Keratinocyte (primary cell): ENCODE measurements at regions not wholly inside any gene's neighbourhood (a gene's known extent, or its start where the extent isn't known, plus 50 kb on each side); places are given as distances from the start of the nearest gene placed in this dataset.

ENCODE experiments used
- DNase-seq: peaks from one replicate; pipeline ENCODE4 v3.0.0-alpha.2; 2011; ENCODE audit warnings: low read depth, missing footprints, low spot score
- FAIRE-seq: peaks from 2 replicates; lab custom pipeline; 2011; peaks lifted over from hg19 to GRCh38; lab: Jason Lieb, UNC
- H2AFZ ChIP-seq: 2 replicates; pipeline ENCODE4 v1.6.0; 2012; ENCODE audit warnings: low read length, control low read depth, inconsistent platforms; ENCODE audit not compliant: control insufficient read depth
- H3K27ac ChIP-seq: 2 replicates; pipeline ENCODE4 v1.5.1; 2011; ENCODE audit warnings: low read length; ENCODE audit not compliant: control insufficient read depth, insufficient read depth
- H3K27me3 ChIP-seq: 3 replicates; pipeline ENCODE4 v1.6.0; 2011; ENCODE audit warnings: low read length; ENCODE audit not compliant: control insufficient read depth, insufficient read depth; ENCODE audit errors: extremely low read depth
- H3K36me3 ChIP-seq, 2 experiments: 2 replicates in 1 of 2; 3 replicates in 1 of 2; pipeline ENCODE4 v1.5.1; 2011; ENCODE audit warnings: low read length in 2 of 2, mild to moderate bottlenecking in 1 of 2; ENCODE audit not compliant: control insufficient read depth in 2 of 2, insufficient read depth in 2 of 2; ENCODE audit errors: extremely low read depth in 1 of 2
- H3K4me1 ChIP-seq: 3 replicates; pipeline ENCODE4 v1.5.1; 2011; ENCODE audit warnings: low read length; ENCODE audit not compliant: control insufficient read depth, insufficient read depth; ENCODE audit errors: extremely low read depth
- H3K4me2 ChIP-seq: 3 replicates; pipeline ENCODE4 v1.6.0; 2011; ENCODE audit warnings: low read depth, low read length; ENCODE audit not compliant: control insufficient read depth, insufficient read depth; ENCODE audit errors: extremely low read depth
- H3K4me3 ChIP-seq, 3 experiments: fragments of 200-600 bp in 1 of 3; sonication (generic) in 1 of 3; 2 replicates in 2 of 3; 3 replicates in 1 of 3; pipeline ENCODE4 v1.5.1; 2011 to 2016; ENCODE audit warnings: low read length in 3 of 3, mild to moderate bottlenecking in 3 of 3, control low read depth in 2 of 3, inconsistent platforms in 1 of 3, low read depth in 1 of 3, mixed read lengths in 1 of 3, mixed run types in 1 of 3, moderate library complexity in 1 of 3; ENCODE audit not compliant: control insufficient read depth in 2 of 3, insufficient read depth in 2 of 3; ENCODE audit errors: extremely low read depth in 1 of 3
- H3K79me2 ChIP-seq: 2 replicates; pipeline ENCODE4 v1.6.0; 2012; ENCODE audit warnings: low read length; ENCODE audit not compliant: control insufficient read depth, insufficient read depth
- H3K9ac ChIP-seq: 3 replicates; pipeline ENCODE4 v1.6.0; 2011; ENCODE audit warnings: low read length; ENCODE audit not compliant: control insufficient read depth, insufficient read depth; ENCODE audit errors: extremely low read depth
- H3K9me1 ChIP-seq: 3 replicates; pipeline ENCODE4 v1.6.0; 2011; ENCODE audit warnings: low read length; ENCODE audit not compliant: control insufficient read depth, insufficient read depth; ENCODE audit errors: extremely low read depth
- H3K9me3 ChIP-seq: 2 replicates; pipeline ENCODE4 v1.5.1; 2012; ENCODE audit warnings: low read depth, low read length; ENCODE audit not compliant: control insufficient read depth
- H4K20me1 ChIP-seq: 3 replicates; pipeline ENCODE4 v1.6.0; 2011; ENCODE audit warnings: low read length; ENCODE audit not compliant: control insufficient read depth, insufficient read depth; ENCODE audit errors: extremely low read depth
- CTCF ChIP-seq, 3 experiments: IDR thresholded peaks in 1 of 3; conservative IDR thresholded peaks in 1 of 3; optimal IDR thresholded peaks in 1 of 3; 2 replicates in 2 of 3; 3 replicates in 1 of 3; pipeline versions ENCODE3 to v1.5.1; 2011; ENCODE audit warnings: low read length in 3 of 3, mild to moderate bottlenecking in 3 of 3, moderate library complexity in 2 of 3, control low read depth in 1 of 3, inconsistent platforms in 1 of 3; ENCODE audit not compliant: insufficient read depth in 2 of 3; ENCODE audit errors: extremely low read depth in 1 of 3
- EZH2 ChIP-seq: IDR thresholded peaks from one replicate; pipeline ENCODE4 v1.6.1; 2012; ENCODE audit warnings: inconsistent platforms, mild to moderate bottlenecking, low read length, moderate library complexity
- dilution Hi-C: fragments of 300-500 bp; cut with MboI; formaldehyde crosslinking; loops from one replicate; pipeline ENCODE4 v1.7.0; 2020; ENCODE audit warnings: low sequenced_read_pairs; ENCODE audit not compliant: extremely low pct_ligation_motif_present

DNA sequence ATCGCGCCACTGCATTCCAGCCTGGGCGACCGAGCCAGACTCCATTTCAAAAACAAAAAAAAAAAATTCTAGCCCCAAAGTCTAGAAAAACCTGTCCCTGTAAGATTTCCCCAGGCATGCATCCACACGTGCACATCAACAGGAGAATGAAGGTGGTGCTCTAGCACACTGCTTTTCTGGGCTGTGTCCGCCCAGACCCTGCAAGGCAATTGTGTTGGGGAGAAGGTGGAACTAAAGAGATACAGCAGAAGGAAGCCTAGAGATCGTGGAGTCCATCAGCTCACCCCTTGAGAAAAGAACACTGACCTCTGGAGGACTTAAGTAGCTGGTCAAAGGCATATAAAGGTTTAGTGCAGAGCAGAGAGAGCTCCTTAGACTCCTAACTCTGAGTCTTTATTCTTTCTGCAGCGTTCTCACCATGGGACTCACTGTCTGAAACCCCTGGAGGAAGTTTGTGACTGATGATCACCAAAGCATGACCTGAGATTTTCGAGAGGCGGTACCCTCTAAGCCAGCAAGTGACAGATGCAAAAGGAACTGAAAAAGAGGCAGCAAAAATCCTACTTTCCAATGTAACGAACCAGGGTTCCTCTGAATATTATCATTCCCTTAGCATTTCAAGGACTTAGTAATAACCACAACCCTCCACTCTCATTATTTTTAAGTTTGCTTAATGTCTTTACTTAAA lies 179.8 kb downstream of the MEX3B start:
- no peak for DNase-seq
- TF ChIP-seq CTCF (optimal IDR thresholded peaks at IDR 0.05 in 1 of 3, IDR thresholded peaks at IDR 0.05 in 1 of 3, conservative IDR thresholded peaks at IDR 0.05 in 1 of 3; ENCODE audit: extremely low read depth in 1 of 3, insufficient read depth in 2 of 3, low read length in 3 of 3) (no peak), EZH2 (no peak)
- no peak for FAIRE-seq

DNA sequence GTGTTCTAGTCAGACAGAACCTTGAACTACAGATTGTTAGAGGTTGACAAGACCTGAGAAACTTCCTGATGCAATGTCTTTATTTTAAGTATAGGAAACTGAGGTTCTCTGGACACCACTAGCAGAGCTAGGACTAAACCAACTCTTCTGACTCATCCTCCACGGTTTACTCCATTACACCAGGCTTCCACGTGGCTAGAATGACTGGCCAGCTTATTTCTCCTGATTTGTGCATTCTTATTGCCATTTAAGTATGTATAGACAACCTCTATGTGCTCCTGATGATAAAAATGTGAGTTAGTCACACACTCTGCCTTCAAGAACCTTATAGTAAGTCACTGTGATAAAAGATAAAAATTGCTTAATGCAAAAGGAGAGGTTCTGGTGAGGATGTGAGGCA lies 182.7 kb downstream of the MEX3B start:
- Histone ChIP-seq H3K27me3 (no peaks in the 10 kb centered on the region), H3K9ac (no peak overlapping the region), H2AFZ (no peak overlapping the region), H4K20me1 (no peaks in the 10 kb centered on the region), H3K4me3 (no peak overlapping the region), H3K4me1 (no peaks in the 10 kb centered on the region), H3K4me2 (no peak overlapping the region), H3K27ac (no peak overlapping the region), H3K79me2 (no peaks in the 10 kb centered on the region), H3K9me3 (no peaks in the 10 kb centered on the region), H3K9me1 (no peaks in the 10 kb centered on the region), H3K36me3 (no peaks in the 10 kb centered on the region)
- no peak for TF ChIP-seq EZH2
- TF ChIP-seq CTCF (optimal IDR thresholded peaks at IDR 0.05 in 1 of 3, IDR thresholded peaks at IDR 0.05 in 1 of 3, conservative IDR thresholded peaks at IDR 0.05 in 1 of 3; ENCODE audit: extremely low read depth in 1 of 3, insufficient read depth in 2 of 3, low read length in 3 of 3) = no peak
- no peak for FAIRE-seq
- dilution Hi-C loops = no loop called here
- DNase-seq = no peak

More for the DNA sequence above, 179.8 kb downstream of the MEX3B start:
- H3K9ac ChIP-seq = no peak overlapping the region
- H2AFZ ChIP-seq = no peak overlapping the region
- no peak overlapping the region for H3K4me3 ChIP-seq
- H3K27ac ChIP-seq = no peak overlapping the region
- dilution Hi-C loops = no loop called here
- no peaks in the 10 kb centered on the region for H3K36me3 ChIP-seq
- H3K4me2 ChIP-seq = no peak overlapping the region
- H3K4me1 ChIP-seq = no peaks in the 10 kb centered on the region
- H3K79me2 ChIP-seq = no peaks in the 10 kb centered on the region
- H3K27me3 ChIP-seq = no peaks in the 10 kb centered on the region
- peaks cover 2% of the 10 kb centered on the region for H3K9me3 ChIP-seq
- no peaks in the 10 kb centered on the region for H4K20me1 ChIP-seq
- H3K9me1 ChIP-seq = no peaks in the 10 kb centered on the region
